Head of caudate nucleus (tissue), 42 donors: ENCODE measurements at regions not wholly inside any gene's neighbourhood (a gene's known extent, or its start where the extent isn't known, plus 50 kb on each side); places are given as distances from the start of the nearest gene placed in this dataset.
"Not testable (repeated sequence)": the region's sequence is repeated elsewhere in the genome, so short reads cannot be mapped to it uniquely, and the experiment has no call there.

Experiments
- DNase-seq, 42 donors: peaks; one replicate each; pipeline versions ENCODE4 v3.0.0 to v3.0.0-alpha.2; 2020 to 2021; ENCODE audit warnings: mixed read lengths in 7 of 42
- intact Hi-C: fragments of 100-400 bp; cut with DNase I; formaldehyde crosslinking; loops from one replicate; pipeline ENCODE4 v1.15.0; 2022

GRCh38 chr7:26964156-26964808 is 99.9 kb upstream of the SKAP2 start:
- intact Hi-C loops: no loop called here
- no peak for DNase-seq

DNA sequence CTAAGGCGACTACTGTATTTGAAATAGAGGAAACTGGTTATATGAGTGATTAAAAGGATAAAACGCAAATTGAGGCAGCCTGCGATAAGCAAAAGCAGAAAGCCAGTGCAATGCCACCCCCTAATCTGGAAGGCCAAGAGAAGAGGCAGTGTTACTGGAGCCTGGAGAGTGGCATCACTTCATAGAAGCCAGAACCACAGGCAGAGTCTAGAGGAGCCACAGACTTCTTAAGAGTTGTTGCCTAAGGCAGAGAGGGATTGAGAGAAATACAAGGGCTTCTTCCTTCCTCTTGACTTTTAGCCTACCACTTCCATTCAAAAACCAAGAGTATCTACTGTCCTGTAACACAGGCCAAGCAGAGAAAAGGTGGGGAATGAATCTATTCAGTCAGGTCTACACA is 94.9 kb upstream of the SKAP2 start:
- intact Hi-C loops: no loop called here
- DNase-seq: no peak

DNA sequence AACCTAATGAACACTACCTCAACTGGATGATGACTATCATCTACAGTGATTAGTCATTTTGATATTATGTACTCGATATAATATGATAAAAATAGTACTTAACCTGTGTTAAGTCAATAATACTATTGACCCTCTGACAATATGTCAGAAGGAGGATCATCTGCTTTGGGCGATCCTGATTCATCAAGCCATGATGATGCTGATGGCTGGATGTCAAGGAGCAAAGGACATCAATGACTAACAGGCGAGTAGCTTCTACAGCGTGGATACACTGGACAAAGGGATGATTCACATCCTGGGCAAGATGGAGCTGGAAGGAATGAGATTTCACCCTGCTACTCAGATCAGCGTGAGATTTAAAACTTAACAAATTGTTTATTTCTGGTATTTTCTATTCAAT is 94.4 kb upstream of the SKAP2 start:
- intact Hi-C loops: no loop called here
- no peak for DNase-seq

DNA sequence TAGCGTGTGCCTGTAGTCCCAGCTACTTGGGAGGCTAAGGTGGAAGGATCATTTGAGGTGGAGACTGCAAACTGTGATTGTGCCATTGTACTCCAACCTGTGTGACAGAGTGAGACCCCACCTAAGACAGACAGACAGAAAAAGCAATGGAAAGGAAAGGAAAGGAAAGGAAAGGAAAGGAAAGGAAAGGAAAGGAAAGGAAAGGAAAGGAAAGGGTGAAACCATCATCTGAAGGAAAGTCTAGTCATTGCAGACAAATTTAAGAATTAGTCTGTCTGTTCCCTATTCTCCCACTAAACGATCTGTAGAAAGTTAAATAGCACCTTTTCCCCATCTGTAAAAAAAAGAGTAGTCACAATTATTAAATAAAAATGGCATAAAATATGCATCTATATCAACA is 91.1 kb upstream of the SKAP2 start:
- intact Hi-C loops: no loop called here
- no peak for DNase-seq

- intact Hi-C loops: no loop called here
- DNase-seq: no peak
These were observed 90.6 kb upstream of the SKAP2 start for GRCh38 chr7:26954951-26955350.

GRCh38 chr7:26951407-26951950 is 87.1 kb upstream of the SKAP2 start:
- intact Hi-C loops: no loop called here

DNA sequence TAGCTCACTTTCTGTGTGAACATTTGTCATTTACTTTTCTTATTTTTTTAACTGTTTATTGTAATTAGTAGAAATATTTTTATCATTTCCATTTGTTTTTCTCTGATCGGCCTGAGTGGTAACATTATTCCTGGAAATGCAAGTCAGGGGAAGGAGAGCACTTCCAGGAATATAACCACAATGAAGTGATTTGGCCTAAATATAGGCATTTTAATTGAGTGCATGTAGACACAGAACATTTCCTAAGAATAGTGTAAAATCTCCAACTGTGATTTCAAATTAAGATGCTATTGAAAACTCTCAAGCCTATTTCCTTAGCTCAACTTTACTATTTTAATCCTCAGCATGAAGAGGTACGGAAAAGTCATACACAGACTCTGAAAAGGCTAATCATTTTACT is 86.5 kb upstream of the SKAP2 start:
- intact Hi-C loops: no loop called here
- DNase-seq: no peak

More at GRCh38 chr7:26951407-26951950, 87.1 kb upstream of the SKAP2 start:
- DNase-seq: no peak

DNA sequence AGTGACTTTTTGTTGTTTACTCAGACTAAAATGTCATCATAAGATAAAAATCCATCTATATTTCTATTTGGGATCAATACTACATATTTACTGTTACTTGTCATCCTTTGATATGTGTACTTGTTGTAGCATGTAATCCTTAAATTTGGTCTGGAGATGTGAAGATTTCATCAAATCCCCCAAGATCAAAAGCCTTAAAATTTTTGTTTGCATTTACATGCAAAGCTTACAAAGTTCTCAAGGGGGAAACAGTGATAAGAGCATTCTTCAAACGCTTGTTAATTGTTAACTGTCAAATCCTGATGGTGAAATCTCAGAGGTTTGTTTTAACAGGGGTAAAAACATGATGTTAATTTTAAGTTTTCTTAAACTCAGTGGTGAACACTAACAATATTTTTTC is 84.9 kb upstream of the SKAP2 start:
- intact Hi-C loops: no loop called here
- no peak for DNase-seq

DNA sequence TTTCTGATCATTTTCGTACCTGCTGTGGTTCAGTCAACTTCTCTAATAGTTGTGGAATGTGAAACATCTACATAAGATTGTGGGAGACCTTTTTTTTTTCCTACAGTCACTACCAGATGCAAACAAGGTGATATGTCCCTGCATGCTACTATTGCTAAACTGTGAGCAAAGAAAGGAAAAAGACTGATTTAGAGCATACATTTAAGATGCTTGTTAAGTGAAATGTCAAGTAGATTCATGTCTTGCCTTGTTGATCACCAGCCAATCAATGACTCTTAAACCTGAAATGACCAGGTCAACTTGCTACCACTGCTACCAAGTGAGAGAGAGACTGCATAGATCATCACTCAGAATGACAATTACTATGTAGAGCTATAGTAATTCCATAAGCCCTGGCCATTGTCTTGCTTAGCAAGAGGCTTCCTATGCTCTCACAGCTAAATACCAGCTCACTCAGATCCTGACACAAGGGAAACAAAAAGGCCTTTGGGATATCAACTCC is 84.3 kb upstream of the SKAP2 start:
- no peak for DNase-seq
- intact Hi-C loops: no loop called here

GRCh38 chr7:26944501-26945358 is 80.3 kb upstream of the SKAP2 start:
- DNase-seq: no peak
- intact Hi-C loops: no loop called here

DNA sequence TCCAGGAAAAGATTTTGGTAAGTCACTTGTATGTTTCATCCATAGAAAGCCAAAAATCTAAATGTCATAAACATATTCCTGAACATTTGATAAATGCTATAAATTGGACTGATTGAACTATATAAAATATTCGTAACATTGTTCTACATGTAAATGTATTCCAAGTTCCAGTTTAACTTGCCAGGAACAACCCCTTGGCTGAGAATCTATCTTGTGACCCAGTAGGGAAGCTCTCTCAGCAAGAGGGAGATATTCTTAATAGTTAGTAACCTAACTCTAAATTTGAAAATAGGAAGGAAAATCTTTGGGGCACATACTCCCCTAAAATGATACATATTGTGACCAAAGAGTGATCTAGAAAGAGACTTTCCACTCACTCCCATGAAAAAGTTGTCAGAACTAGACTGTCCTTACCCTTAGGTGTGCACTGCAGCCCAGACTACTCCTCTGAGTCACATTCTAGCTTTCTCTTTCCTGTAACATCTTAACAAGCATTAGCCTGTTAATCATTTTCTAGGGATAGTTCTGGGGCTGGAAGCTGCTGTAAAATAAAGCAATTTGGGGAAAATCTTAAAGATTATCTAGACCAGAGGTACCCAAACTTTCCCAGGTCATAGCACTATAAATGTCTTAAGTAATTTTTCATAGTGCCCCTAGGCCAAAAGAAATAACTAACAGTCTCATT is 73.7 kb upstream of the SKAP2 start:
- no peak for DNase-seq
- intact Hi-C loops: no loop called here

GRCh38 chr7:26937306-26937705 is 72.9 kb upstream of the SKAP2 start:
- DNase-seq: no peak
- intact Hi-C loops: no loop called here

DNA sequence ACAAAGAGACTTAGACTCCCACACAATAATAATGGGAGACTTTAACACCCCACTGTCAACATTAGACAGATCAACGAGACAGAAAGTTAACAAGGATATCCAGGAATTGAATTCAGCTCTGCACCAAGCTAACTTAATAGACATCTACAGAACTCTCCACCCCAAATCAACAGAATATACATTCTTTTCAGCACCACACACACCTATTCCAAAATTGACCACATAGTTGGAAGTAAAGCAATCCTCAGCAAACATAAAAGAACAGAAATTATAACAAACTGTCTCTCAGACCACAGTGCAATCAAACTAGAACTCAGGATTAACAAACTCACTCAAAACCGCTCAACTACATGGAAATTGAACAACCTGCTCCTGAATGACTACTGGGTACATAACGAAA is 68.2 kb upstream of the SKAP2 start:
- DNase-seq, intact Hi-C loops: not testable (repeated sequence)

DNA sequence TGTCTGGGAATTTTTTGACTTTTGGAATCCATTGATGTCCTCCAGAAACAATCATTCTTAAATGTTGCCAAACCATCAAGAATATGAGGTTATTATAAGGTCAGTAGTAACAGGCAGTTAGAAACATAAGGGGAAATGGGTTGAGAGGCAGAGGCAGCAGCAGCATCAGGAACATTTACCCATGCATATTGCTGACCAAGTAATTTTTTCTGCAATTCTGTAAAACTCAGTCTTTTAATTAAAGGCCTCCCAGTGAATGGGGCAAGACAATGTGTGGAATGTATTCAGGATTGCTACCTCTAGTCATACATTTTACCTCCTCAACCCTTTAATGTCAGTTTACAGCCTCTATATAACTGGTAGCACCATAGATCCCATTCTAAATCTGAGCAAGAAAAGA is 66.5 kb upstream of the SKAP2 start:
- no peak for DNase-seq
- intact Hi-C loops: no loop called here

DNA sequence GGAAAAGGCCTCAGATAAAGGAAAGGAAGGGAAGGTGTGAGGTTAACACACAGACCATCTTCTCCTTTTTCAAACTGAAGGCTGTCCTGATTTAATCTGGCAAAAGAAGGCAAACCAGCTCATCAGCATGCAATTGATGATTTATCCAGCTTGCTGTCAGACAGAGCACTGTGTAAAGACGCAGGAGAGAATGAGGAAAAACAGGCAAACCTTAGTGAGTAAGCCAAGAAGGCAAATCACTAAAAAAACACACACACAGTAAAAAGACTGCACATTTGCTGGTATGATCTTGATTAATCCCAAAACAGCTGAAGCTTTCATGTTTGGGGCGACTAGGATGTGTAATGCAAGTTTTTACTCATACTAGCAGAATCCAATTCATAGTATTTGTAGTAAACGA is 65.8 kb upstream of the SKAP2 start:
- DNase-seq: peak in 1 of 42 donors; percentile 3
- intact Hi-C loops: no loop called here

DNA sequence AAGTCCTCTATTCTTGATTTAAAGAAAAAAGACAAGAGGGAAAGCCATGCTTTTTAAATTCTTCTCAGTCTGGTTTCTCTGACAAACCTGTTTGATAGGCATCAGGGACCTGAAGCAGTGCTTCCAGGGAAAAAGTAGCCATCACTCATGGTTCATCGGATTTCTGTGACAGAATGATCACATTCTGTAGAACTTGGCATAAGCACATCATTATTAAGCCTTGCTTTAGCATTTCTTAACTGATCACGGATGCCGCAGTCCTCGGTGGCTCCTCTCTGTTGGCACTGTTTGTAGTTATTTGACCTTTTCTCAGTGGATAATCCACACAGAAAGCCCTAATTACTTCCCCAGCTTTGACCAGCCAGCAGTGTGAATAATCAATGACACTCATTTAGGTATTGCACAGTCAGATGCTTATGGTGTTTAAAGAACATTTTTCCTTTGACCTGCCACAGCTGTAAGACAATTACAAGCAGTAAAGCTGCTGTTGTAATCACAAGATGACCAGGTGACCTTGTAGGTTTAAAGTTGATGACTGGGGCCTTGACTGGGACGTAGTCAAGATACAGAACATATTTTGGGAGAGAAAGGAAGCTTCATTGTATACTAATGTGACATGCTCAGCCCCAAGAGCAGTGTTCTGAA is 64.4 kb upstream of the SKAP2 start:
- intact Hi-C loops: no loop called here
- DNase-seq: no peak

DNA sequence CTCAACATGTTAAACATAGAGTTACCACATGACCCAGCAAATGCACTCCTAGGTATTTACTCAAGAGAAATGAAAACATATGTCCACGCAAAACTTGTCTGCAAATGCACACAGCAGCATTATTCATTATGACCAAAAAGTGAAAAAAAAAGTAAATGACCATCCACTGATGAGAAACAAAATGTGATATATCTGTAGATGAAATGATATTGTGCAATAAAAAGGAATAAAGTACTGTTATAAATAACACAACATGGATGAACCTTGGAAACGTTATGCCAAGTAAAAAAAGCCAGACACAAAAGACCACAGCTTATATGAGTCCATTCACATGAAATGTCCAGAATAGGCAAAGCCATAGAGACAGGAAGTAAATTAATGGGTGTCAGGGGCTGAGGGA is 61.4 kb upstream of the SKAP2 start:
- intact Hi-C loops: no loop called here
- DNase-seq: no peak

- intact Hi-C loops: no loop called here
These were observed 59.9 kb upstream of the SKAP2 start for GRCh38 chr7:26924149-26924767.

DNA sequence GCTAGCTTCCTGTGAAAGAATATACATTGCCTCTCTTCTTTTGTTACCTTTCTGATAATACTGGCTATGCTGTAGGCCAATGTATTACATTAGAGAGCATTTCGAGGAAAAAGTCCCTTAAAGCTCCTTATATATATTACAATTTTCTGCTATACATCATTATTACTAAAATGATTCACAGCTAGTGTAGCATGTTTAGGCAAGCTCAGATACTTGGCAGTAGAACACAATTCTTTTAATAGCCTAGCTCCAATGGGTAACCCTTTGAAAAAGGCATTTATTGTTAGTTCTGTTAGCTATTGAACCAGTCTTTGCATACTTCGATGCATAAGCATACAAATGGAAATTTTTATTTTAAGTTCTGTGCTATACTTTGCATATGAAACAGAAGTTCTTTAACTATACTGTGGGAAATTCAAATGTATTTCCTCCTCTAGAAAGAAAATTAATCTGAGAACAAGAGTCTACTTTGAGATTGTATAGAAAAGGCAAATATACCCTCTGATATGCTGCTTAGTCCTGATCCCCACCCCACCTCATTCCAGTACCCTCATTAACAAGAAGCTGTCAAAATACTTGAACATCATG is 55.6 kb upstream of the SKAP2 start:
- intact Hi-C loops: no loop called here
- DNase-seq: no peak

More at GRCh38 chr7:26924149-26924767, 59.9 kb upstream of the SKAP2 start:
- no peak for DNase-seq
